HepG2 (cell line): ENCODE measurements at regions not wholly inside any gene's neighbourhood (a gene's known extent, or its start where the extent isn't known, plus 50 kb on each side); places are given as distances from the start of the nearest gene placed in this dataset.

ENCODE experiments used
- CTCF ChIP-seq: sonication (generic); formaldehyde crosslinking; IDR thresholded peaks from 2 replicates; pipeline ENCODE4 v1.5.0; 2020; ENCODE audit warnings: mild to moderate bottlenecking, missing genetic modification reagents, moderate library complexity
- MXD3 ChIP-seq: IDR thresholded peaks from 2 replicates; pipeline ENCODE4 v1.6.1; 2016; ENCODE audit warnings: mild to moderate bottlenecking, missing biosample characterization, missing genetic modification reagents
- TCF7 ChIP-seq: sonication (generic); IDR thresholded peaks from 2 replicates; pipeline ENCODE4 v1.6.1; 2016; ENCODE audit warnings: antibody characterized with exemption, low read depth
- ZNF296 ChIP-seq: sonication (generic); formaldehyde crosslinking; conservative IDR thresholded peaks from 2 replicates; pipeline ENCODE4 v1.5.0; 2020; ENCODE audit warnings: mild to moderate bottlenecking, missing genetic modification reagents

- TF ChIP-seq MXD3 (CRISPR knock-in tag) (no peak), TCF7 (no peak), ZNF296 (CRISPR knock-in tag) (no peak), CTCF (CRISPR knock-in tag) (no peak)
These were observed 149.8 kb upstream of the PCSK2 start for GRCh38 chr20:17077030-17077429.
